Muscle of leg (tissue), 3 donors: ENCODE measurements at regions not wholly inside any gene's neighbourhood (a gene's known extent, or its start where the extent isn't known, plus 50 kb on each side); places are given as distances from the start of the nearest gene placed in this dataset.
"Not testable (repeated sequence)": the region's sequence is repeated elsewhere in the genome, so short reads cannot be mapped to it uniquely, and the experiment has no call there.

Source experiments
- DNase-seq: peaks from one replicate; pipeline ENCODE4 v3.0.0; 2013
- H3K27ac ChIP-seq: one replicate; pipeline ENCODE4 v1.5.1; 2013; ENCODE audit warnings: mild to moderate bottlenecking, low read length, control low read depth
- H3K27me3 ChIP-seq: one replicate; pipeline ENCODE4 v1.6.1; 2013; ENCODE audit warnings: low read length; ENCODE audit not compliant: control insufficient read depth, insufficient read depth
- H3K36me3 ChIP-seq: one replicate; pipeline ENCODE4 v1.6.1; 2013; ENCODE audit warnings: low read length; ENCODE audit not compliant: control insufficient read depth, insufficient read depth
- H3K4me1 ChIP-seq: one replicate; pipeline ENCODE4 v1.6.1; 2013; ENCODE audit warnings: low read length; ENCODE audit not compliant: control insufficient read depth, insufficient read depth
- H3K4me3 ChIP-seq: one replicate; pipeline ENCODE4 v1.5.1; 2013; ENCODE audit warnings: low read length, control low read depth
- H3K9me3 ChIP-seq: replicated peaks from 2 replicates; pipeline ENCODE4 v1.6.1; 2013; ENCODE audit warnings: low read depth, low read length; ENCODE audit not compliant: control insufficient read depth
- WGBS: methylation state at CpG from one replicate; pipeline ENCODE4 v1.1.5; 2013; ENCODE audit warnings: missing lambda C conversion rate; ENCODE audit not compliant: insufficient coverage; 5-methylcytosine and 5-hydroxymethylcytosine counted together

GRCh38 chr2:167756446-167756845 is 490.9 kb downstream of the STK39 start:
- H3K4me3 ChIP-seq = no peak overlapping the region
- WGBS = 80% methylated on average over 1 of the region's 9 CpGs
- DNase-seq = no peak
- H3K27ac ChIP-seq = no peak overlapping the region
- H3K36me3 ChIP-seq = no peaks in the 10 kb centered on the region
- no peaks in the 10 kb centered on the region for H3K9me3 ChIP-seq
- H3K27me3 ChIP-seq = no peaks in the 10 kb centered on the region
- H3K4me1 ChIP-seq = no peaks in the 10 kb centered on the region

GRCh38 chr2:167753142-167753541 is 494.3 kb downstream of the STK39 start:
- Histone ChIP-seq H3K9me3 (no peaks in the 10 kb centered on the region), H3K4me1 (no peaks in the 10 kb centered on the region), H3K27me3 (no peaks in the 10 kb centered on the region), H3K36me3 (no peaks in the 10 kb centered on the region), H3K4me3 (no peak overlapping the region), H3K27ac (no peak overlapping the region)
- DNase-seq = no peak
- WGBS = 100% methylated on average over 3 of the region's 3 CpGs

- DNase-seq = no peak
- 20% methylated on average over 1 of the region's 1 CpG for WGBS
- Histone ChIP-seq H3K27ac (no peak overlapping the region), H3K9me3 (no peaks in the 10 kb centered on the region), H3K36me3 (no peaks in the 10 kb centered on the region), H3K4me1 (no peaks in the 10 kb centered on the region), H3K4me3 (no peak overlapping the region), H3K27me3 (no peaks in the 10 kb centered on the region)
These were observed 494.7 kb downstream of the STK39 start for GRCh38 chr2:167752734-167753133.

- H3K9me3 ChIP-seq = no peaks in the 10 kb centered on the region
- H3K36me3 ChIP-seq = no peaks in the 10 kb centered on the region
- peak; percentile 37 for DNase-seq
- no peak overlapping the region for H3K27ac ChIP-seq
- H3K4me3 ChIP-seq = no peak overlapping the region
- no peaks in the 10 kb centered on the region for H3K4me1 ChIP-seq
- WGBS = no CpG with 5 or more reads among the region's 3 CpGs
- H3K27me3 ChIP-seq = no peaks in the 10 kb centered on the region
These were observed 496.7 kb downstream of the STK39 start for GRCh38 chr2:167750675-167751074.

GRCh38 chr2:167749660-167750059 is 497.7 kb downstream of the STK39 start:
- H3K4me1 ChIP-seq = no peaks in the 10 kb centered on the region
- H3K27ac ChIP-seq = peak overlapping the region; percentile 14
- H3K36me3 ChIP-seq = no peaks in the 10 kb centered on the region
- no peak for DNase-seq
- no peaks in the 10 kb centered on the region for H3K27me3 ChIP-seq
- no peak overlapping the region for H3K4me3 ChIP-seq
- no peaks in the 10 kb centered on the region for H3K9me3 ChIP-seq
- WGBS = no CpG with 5 or more reads among the region's 1 CpG

GRCh38 chr2:167749016-167749415 is 498.4 kb downstream of the STK39 start:
- no peak overlapping the region for H3K4me3 ChIP-seq
- peak overlapping the region; percentile 43 for H3K27ac ChIP-seq
- 81% methylated on average over 3 of the region's 3 CpGs for WGBS
- DNase-seq = peak; percentile 42
- no peaks in the 10 kb centered on the region for H3K36me3 ChIP-seq
- H3K9me3 ChIP-seq = no peaks in the 10 kb centered on the region
- no peaks in the 10 kb centered on the region for H3K27me3 ChIP-seq
- H3K4me1 ChIP-seq = no peaks in the 10 kb centered on the region

- Histone ChIP-seq H3K4me1 (no peaks in the 10 kb centered on the region), H3K4me3 (no peak overlapping the region), H3K36me3 (no peaks in the 10 kb centered on the region), H3K9me3 (no peaks in the 10 kb centered on the region), H3K27me3 (no peaks in the 10 kb centered on the region), H3K27ac (no peak overlapping the region)
- WGBS = 100% methylated on average over 1 of the region's 1 CpG
- DNase-seq = no peak
These were observed 498.9 kb downstream of the STK39 start for GRCh38 chr2:167748536-167748935.

GRCh38 chr2:167745667-167746066 is 501.7 kb downstream of the STK39 start:
- DNase-seq = no peak
- WGBS = no CpG with 5 or more reads among the region's 2 CpGs
- Histone ChIP-seq H3K4me3 (no peak overlapping the region), H3K36me3 (no peaks in the 10 kb centered on the region), H3K27ac (no peak overlapping the region), H3K27me3 (no peaks in the 10 kb centered on the region), H3K4me1 (no peaks in the 10 kb centered on the region), H3K9me3 (no peaks in the 10 kb centered on the region)

- no CpG with 5 or more reads among the region's 1 CpG for WGBS
- H3K27ac ChIP-seq, H3K4me3 ChIP-seq, H3K27me3 ChIP-seq, H3K4me1 ChIP-seq, DNase-seq, H3K36me3 ChIP-seq, H3K9me3 ChIP-seq: not testable (repeated sequence)
These were observed 507.5 kb downstream of the STK39 start for GRCh38 chr2:167739921-167740320.

- no peaks in the 10 kb centered on the region for H3K27me3 ChIP-seq
- no peaks in the 10 kb centered on the region for H3K4me1 ChIP-seq
- WGBS = 89% methylated on average over 1 of the region's 2 CpGs
- H3K36me3 ChIP-seq = no peaks in the 10 kb centered on the region
- H3K27ac ChIP-seq = no peak overlapping the region
- H3K4me3 ChIP-seq = no peak overlapping the region
- no peaks in the 10 kb centered on the region for H3K9me3 ChIP-seq
- no peak for DNase-seq
These were observed 513.6 kb downstream of the STK39 start for GRCh38 chr2:167733747-167734146.

- no peaks in the 10 kb centered on the region for H3K27me3 ChIP-seq
- no peak overlapping the region for H3K27ac ChIP-seq
- no peak overlapping the region for H3K4me3 ChIP-seq
- H3K36me3 ChIP-seq = no peaks in the 10 kb centered on the region
- no peaks in the 10 kb centered on the region for H3K9me3 ChIP-seq
- H3K4me1 ChIP-seq = no peaks in the 10 kb centered on the region
- DNase-seq = no peak
- WGBS = no CpG with 5 or more reads among the region's 4 CpGs
These were observed 515.1 kb downstream of the STK39 start for GRCh38 chr2:167732326-167732725.
